GM19351 (cell line): ENCODE measurements at regions not wholly inside any gene's neighbourhood (a gene's known extent, or its start where the extent isn't known, plus 50 kb on each side); places are given as distances from the start of the nearest gene placed in this dataset.

Experiments used
- ATAC-seq: cut with Tn5 transposase; IDR thresholded peaks from one replicate; pipeline ENCODE4 v1.9.1; 2021; ENCODE audit warnings: mild to moderate bottlenecking, moderate library complexity; ENCODE audit not compliant: unreplicated experiment

DNA sequence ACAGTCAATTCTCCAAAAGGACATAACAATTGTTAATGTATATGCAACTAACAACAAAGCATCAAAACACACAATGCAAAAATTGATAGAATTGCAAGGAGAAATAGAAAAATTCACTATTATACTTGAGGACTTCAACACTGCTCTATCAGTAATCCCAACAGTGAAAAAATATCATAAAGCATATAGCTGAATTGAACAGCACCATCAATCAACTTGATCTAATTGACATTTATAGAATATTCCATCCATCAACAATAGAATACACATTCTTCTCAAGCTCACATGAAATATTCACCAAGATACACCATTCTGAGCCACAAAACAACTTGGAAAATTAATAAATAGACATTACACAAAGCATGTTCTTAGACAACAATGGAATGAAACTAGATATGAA lies 60.1 kb upstream of the ASXL3 start:
- ATAC-seq = no peak

DNA sequence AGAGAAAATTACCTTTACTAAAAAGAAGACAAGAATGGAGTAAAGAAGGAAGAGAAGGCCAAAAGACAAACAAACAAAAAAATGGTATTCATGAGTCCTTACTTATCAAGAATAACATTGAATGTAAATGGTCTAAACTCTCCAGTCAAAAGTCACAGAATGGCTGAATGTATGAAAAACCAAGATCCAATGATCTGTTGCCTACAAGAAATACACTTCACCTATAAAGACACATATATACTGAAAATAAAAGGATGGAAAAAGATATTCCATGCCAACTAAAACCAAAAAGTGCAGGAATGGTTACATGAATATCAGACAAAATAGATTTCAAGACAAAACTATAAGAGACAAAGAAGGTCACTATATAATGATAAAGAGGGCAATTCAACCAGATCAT lies 65.0 kb upstream of the ASXL3 start:
- ATAC-seq = no peak

GRCh38 chr18:33507019-33507418 lies 66.5 kb upstream of the CCDC178 start:
- ATAC-seq = no peak

- ATAC-seq = no peak
Observed at GRCh38 chr18:33505798-33506197, 65.3 kb upstream of the CCDC178 start.

GRCh38 chr18:33505297-33505696 lies 64.8 kb upstream of the CCDC178 start:
- ATAC-seq = no peak

GRCh38 chr18:33495278-33495677 lies 54.8 kb upstream of the CCDC178 start:
- peak; percentile 51 for ATAC-seq
